SK-N-SH treated with all-trans-retinoic acid at 6 μM for 48 hours (cell line): ENCODE measurements at regions not wholly inside any gene's neighbourhood (a gene's known extent, or its start where the extent isn't known, plus 50 kb on each side); places are given as distances from the start of the nearest gene placed in this dataset.

Source experiments
- ARNTL ChIP-seq: fragments of 450-650 bp; formaldehyde crosslinking; IDR thresholded peaks from 2 replicates; pipeline ENCODE4 v1.5.0; 2020; ENCODE audit warnings: low read depth, mild to moderate bottlenecking, moderate library complexity, borderline replicate concordance
- PATZ1 ChIP-seq: fragments of 250-450 bp; sonication (Bioruptor Pico); IDR thresholded peaks from 2 replicates; pipeline ENCODE4 v1.8.0; 2020; ENCODE audit warnings: mild to moderate bottlenecking, moderate library complexity, borderline replicate concordance

DNA sequence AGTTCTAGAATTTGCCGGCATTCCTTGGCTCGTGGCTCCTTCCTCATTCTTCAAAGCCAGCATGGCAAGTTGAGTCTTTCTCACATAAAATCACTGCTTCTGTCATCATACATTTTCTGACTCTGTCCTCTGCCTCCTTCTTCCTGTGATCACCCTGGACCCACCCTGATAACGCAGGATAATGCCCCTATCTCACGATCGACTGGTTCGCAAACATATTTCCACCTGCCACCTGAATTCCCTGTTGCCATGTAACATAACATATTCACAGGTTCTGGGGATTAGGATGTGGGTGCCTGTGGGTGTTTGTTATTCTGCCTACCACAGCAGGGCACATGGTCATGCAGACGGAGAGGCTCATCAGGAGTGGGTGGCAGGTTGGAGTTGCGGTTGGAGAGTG lies 177.7 kb downstream of the NHLRC3 start:
- TF ChIP-seq PATZ1 (CRISPR knock-in tag) (no peak), ARNTL (CRISPR knock-in tag) (no peak)
